ENCODE measurements at regions not wholly inside any gene's neighbourhood (a gene's known extent, or its start where the extent isn't known, plus 50 kb on each side); places are given as distances from the start of the nearest gene placed in this dataset.

GRCh38 chr9:87259543-87260518, 237.8 kb upstream of the DAPK1 start:
- no peak for DNase-seq

GRCh38 chr9:87263291-87263690, 234.4 kb upstream of the DAPK1 start:
- DNase-seq, result no peak

GRCh38 chr9:87266697-87267096, 231.0 kb upstream of the DAPK1 start:
- no peak for DNase-seq

- DNase-seq, result no peak
Observed at GRCh38 chr9:87267251-87268070, 230.2 kb upstream of the DAPK1 start.

- DNase-seq, result no peak
Observed at GRCh38 chr9:87269296-87270176, 228.1 kb upstream of the DAPK1 start.

GRCh38 chr9:87270221-87270847, 227.3 kb upstream of the DAPK1 start:
- DNase-seq, result no peak

GRCh38 chr9:87270848-87271234, 226.8 kb upstream of the DAPK1 start:
- no peak for DNase-seq

- DNase-seq, result no peak
Observed at GRCh38 chr9:87271696-87272477, 225.8 kb upstream of the DAPK1 start.

- DNase-seq, result no peak
Observed at GRCh38 chr9:87275047-87275725, 222.5 kb upstream of the DAPK1 start.

- DNase-seq, result peak; percentile 42
Observed at GRCh38 chr9:87276327-87276841, 221.3 kb upstream of the DAPK1 start.

GRCh38 chr9:87276851-87277261, 220.8 kb upstream of the DAPK1 start:
- DNase-seq, result no peak

GRCh38 chr9:87277346-87277745, 220.3 kb upstream of the DAPK1 start:
- no peak for DNase-seq

- DNase-seq, result peak; percentile 11
Observed at GRCh38 chr9:87278971-87279733, 218.5 kb upstream of the DAPK1 start.

- DNase-seq, result peak; percentile 81
Observed at GRCh38 chr9:87280421-87280820, 217.2 kb upstream of the DAPK1 start.

- peak; percentile 25 for DNase-seq
Observed at GRCh38 chr9:87282538-87282937, 215.1 kb upstream of the DAPK1 start.

GRCh38 chr9:87283585-87283984, 214.1 kb upstream of the DAPK1 start:
- no peak for DNase-seq

- no peak for DNase-seq
Observed at GRCh38 chr9:87285183-87285850, 212.3 kb upstream of the DAPK1 start.

- DNase-seq, result no peak
Observed at GRCh38 chr9:87286506-87286905, 211.2 kb upstream of the DAPK1 start.
